BLaER1 (cell line): ENCODE measurements at regions not wholly inside any gene's neighbourhood (a gene's known extent, or its start where the extent isn't known, plus 50 kb on each side); places are given as distances from the start of the nearest gene placed in this dataset.

Experiments
- H3K27ac ChIP-seq: shearing (Covaris generic); formaldehyde crosslinking; 2 replicates; pipeline ENCODE4 v1.8.1; 2022
- H3K27me3 ChIP-seq: shearing (Covaris generic); formaldehyde crosslinking; 2 replicates; pipeline ENCODE4 v1.8.1; 2022
- H3K36me3 ChIP-seq: shearing (Covaris generic); formaldehyde crosslinking; 2 replicates; pipeline ENCODE4 v1.8.1; 2022
- H3K4me1 ChIP-seq: shearing (Covaris generic); formaldehyde crosslinking; 2 replicates; pipeline ENCODE4 v1.8.1; 2022
- H3K4me2 ChIP-seq: shearing (Covaris generic); formaldehyde crosslinking; 2 replicates; pipeline ENCODE4 v1.8.1; 2022
- H3K4me3 ChIP-seq: shearing (Covaris generic); formaldehyde crosslinking; 2 replicates; pipeline ENCODE4 v1.8.1; 2022
- H3K9ac ChIP-seq: shearing (Covaris generic); formaldehyde crosslinking; 2 replicates; pipeline ENCODE4 v1.8.1; 2022
- H3K9me3 ChIP-seq: shearing (Covaris generic); formaldehyde crosslinking; 2 replicates; pipeline ENCODE4 v1.8.1; 2022
- H4K20me1 ChIP-seq: shearing (Covaris generic); formaldehyde crosslinking; 2 replicates; pipeline ENCODE4 v1.8.1; 2022
- Cebpa-rat ChIP-seq: shearing (Covaris generic); IDR thresholded peaks from 2 replicates; pipeline ENCODE4 v1.8.1; 2022

DNA sequence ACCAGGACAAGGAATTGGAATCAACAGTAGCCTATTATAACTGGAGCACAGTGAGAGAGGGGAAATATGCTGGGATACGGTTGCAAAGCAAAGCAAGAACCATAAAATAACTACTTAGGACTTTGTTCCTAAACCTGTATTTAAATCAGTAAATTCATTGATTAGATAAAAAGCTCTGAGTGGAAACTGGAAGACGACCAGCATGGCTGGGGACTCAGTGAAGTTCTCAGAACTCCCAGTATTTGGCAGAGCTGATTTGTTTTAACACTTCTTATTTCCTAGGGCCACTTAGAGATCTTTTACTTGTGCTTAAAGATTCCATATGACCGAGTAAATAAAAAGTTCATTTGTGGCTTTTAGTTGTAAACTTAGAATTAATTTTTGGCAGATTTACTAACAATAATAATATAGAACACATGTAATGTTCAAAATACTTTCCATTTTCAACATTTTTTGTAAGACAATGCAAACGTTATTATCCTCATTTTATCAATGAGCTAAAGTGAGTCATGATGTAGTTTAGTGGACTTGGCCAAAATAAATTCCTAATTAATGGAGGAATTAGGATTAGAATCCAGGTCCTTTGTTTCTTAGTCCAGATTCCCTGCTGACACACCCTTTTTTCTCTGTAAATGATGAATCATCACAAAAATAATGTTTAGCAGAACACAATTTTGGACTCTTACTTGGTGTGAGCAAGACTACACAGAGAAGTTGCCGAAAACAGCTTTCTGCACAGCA, 392.9 kb downstream of the GJA1 start:
- no peak for TF ChIP-seq Cebpa-rat
- H3K27me3 ChIP-seq: no peaks in the 10 kb centered on the region
- H3K27ac ChIP-seq: no peak overlapping the region
- H3K4me3 ChIP-seq: no peak overlapping the region
- H4K20me1 ChIP-seq: no peaks in the 10 kb centered on the region
- no peak overlapping the region for H3K4me2 ChIP-seq
- no peak overlapping the region for H3K9ac ChIP-seq
- no peaks in the 10 kb centered on the region for H3K4me1 ChIP-seq
- no peaks in the 10 kb centered on the region for H3K9me3 ChIP-seq
- H3K36me3 ChIP-seq: no peaks in the 10 kb centered on the region

DNA sequence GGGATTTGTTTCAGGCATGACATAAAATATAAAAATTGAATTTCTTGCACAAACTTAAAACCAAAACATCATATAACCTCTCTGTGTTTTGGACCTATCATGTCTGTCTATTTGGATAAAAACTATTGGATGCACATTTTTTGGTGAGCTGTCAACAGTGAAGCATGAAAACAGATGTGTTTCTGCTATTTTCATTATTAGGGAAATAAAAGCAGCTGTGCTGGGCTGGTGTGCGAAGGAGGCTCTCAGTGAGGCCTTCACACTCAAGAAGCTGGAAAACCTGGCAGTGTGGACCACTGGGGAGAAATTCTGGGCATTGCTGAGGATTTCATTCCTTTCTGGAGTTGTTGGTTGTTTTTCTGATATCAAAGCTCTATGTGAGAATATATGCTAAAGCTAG, 395.3 kb downstream of the GJA1 start:
- no peaks in the 10 kb centered on the region for H3K9me3 ChIP-seq
- H3K9ac ChIP-seq: no peak overlapping the region
- no peak overlapping the region for H3K27ac ChIP-seq
- no peak overlapping the region for H3K4me2 ChIP-seq
- no peaks in the 10 kb centered on the region for H4K20me1 ChIP-seq
- H3K4me3 ChIP-seq: no peak overlapping the region
- H3K36me3 ChIP-seq: no peaks in the 10 kb centered on the region
- no peak for TF ChIP-seq Cebpa-rat
- H3K4me1 ChIP-seq: no peaks in the 10 kb centered on the region
- H3K27me3 ChIP-seq: no peaks in the 10 kb centered on the region

DNA sequence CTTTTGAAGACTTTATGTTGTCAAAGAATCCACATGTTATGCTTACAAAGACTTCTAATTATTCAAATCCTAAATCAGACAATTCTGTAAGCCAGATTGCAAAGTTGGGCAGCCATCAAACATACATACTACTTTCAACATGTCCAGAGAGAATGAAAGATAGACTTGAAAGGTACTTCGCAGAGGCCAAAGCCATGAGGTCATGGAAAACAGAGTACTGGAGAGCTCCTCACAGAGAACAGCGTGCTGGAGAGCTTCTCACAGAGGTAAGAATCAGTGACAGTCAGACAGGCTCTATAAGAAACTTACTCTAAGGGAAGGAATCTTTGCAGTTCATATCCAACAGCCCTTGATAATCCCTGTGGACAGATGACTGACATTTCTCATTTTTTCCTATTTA, 400.2 kb downstream of the GJA1 start:
- peaks cover 17% of the 10 kb centered on the region for H3K4me1 ChIP-seq
- H3K4me2 ChIP-seq: no peak overlapping the region
- no peaks in the 10 kb centered on the region for H3K36me3 ChIP-seq
- TF ChIP-seq Cebpa-rat: no peak
- H3K27me3 ChIP-seq: no peaks in the 10 kb centered on the region
- H4K20me1 ChIP-seq: no peaks in the 10 kb centered on the region
- no peak overlapping the region for H3K9ac ChIP-seq
- no peak overlapping the region for H3K27ac ChIP-seq
- no peaks in the 10 kb centered on the region for H3K9me3 ChIP-seq
- H3K4me3 ChIP-seq: no peak overlapping the region

DNA sequence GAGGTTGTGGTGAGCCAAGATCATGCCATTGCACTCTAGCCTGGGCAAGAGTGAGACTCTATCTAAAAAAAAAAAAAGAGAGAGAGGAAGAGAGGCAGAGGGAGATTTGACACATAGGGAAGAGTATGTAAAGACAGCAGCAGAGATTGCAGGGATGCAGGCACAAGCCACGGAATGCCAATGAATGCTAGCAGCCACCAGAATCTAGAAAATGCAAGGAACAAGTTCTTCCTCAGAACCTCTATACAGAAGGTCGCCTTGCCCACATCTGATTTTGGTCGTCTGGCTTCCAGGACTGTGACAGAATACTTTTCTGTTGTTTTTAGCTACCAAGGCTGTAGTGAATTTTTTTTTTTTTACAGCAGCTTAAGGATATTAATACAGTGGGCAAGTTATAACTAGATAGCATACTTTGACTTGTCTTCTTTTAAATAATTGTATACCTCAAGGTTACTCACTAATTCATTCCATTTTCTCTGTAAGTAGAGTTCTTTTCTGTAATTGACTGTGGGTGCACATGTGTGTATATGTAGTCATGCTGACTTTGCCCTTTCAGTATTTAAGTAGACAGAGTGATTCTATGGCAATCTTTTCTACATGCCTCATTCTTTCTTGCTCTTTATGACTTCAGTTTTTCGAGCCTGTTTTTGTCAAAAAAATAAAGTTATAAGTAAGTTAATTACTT, 402.2 kb downstream of the GJA1 start:
- Histone ChIP-seq H3K9ac (no peak overlapping the region), H3K36me3 (no peaks in the 10 kb centered on the region), H3K4me2 (no peak overlapping the region; the same call in 1 of the 2 replicates), H3K4me3 (no peak overlapping the region), H3K9me3 (no peaks in the 10 kb centered on the region), H3K27ac (no peak overlapping the region), H3K27me3 (no peaks in the 10 kb centered on the region), H3K4me1 (peaks cover 17% of the 10 kb centered on the region), H4K20me1 (no peaks in the 10 kb centered on the region)
- no peak for TF ChIP-seq Cebpa-rat

DNA sequence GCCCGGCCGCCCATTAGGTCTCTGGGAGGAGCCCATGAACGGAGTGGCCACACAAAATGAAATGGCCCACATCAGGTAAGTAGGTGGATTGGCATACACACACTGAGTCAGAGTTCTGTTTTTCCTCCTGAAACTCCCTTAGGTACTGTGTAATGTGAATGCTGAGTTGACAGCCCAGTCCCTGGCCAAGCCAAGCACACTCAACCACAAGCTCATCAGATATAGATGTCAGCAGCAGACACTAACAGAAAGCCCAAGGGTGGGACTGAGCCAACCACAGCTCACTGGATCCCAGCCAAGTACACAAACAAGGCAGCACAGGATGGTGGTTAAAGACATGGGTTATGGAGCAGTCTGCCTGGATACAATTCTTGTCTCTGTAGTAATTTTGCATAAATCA, 403.4 kb downstream of the GJA1 start:
- Histone ChIP-seq H3K27ac (no peak overlapping the region), H3K36me3 (no peaks in the 10 kb centered on the region), H3K9ac (no peak overlapping the region), H3K27me3 (no peaks in the 10 kb centered on the region), H3K9me3 (no peaks in the 10 kb centered on the region), H3K4me2 (peak overlapping the region; percentile 39), H3K4me1 (peaks cover 17% of the 10 kb centered on the region), H4K20me1 (no peaks in the 10 kb centered on the region), H3K4me3 (no peak overlapping the region)
- TF ChIP-seq Cebpa-rat: no peak

DNA sequence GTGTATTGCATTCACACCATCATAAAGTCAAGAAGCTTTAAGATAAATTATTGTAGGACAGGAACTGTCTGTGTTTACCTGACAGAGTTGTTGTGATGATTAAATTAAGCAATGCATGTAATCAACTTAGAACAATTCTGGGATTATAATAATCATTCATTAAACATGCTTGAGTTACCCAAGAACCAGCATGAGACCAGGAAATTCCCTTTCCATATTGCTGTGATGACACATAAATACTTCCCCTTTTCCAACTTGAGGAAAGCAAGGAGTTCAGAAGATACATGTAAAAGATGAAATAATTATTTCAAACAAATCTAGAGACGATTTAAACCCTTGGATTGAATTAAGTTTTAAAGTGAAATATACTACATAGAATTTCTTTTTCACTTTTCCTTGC, 404.4 kb downstream of the GJA1 start:
- H4K20me1 ChIP-seq: no peaks in the 10 kb centered on the region
- H3K4me2 ChIP-seq: no peak overlapping the region
- H3K9me3 ChIP-seq: no peaks in the 10 kb centered on the region
- H3K4me3 ChIP-seq: no peak overlapping the region
- peaks cover 17% of the 10 kb centered on the region for H3K4me1 ChIP-seq
- H3K27ac ChIP-seq: no peak overlapping the region
- TF ChIP-seq Cebpa-rat: no peak
- no peak overlapping the region for H3K9ac ChIP-seq
- no peaks in the 10 kb centered on the region for H3K27me3 ChIP-seq
- H3K36me3 ChIP-seq: no peaks in the 10 kb centered on the region

DNA sequence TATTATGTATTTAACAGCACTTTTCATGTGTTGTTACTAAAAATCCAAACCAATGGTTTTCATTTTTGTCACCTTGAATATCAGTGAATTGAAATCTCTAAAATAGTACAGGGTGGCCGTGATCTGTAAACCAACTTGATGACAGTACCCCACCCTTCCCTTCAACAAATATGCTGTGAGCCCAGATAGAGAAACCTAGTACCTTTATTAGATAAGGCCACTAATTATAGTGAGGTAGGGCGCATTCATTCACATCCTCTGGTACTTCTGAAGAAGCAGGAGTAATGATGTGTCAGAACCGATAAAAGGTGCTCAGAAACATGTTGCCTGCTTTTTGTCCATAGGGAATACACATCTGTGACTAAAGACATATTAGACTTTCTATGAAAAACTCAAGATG, 409.5 kb downstream of the GJA1 start:
- no peak overlapping the region for H3K4me3 ChIP-seq
- TF ChIP-seq Cebpa-rat: no peak
- H3K36me3 ChIP-seq: no peaks in the 10 kb centered on the region

DNA sequence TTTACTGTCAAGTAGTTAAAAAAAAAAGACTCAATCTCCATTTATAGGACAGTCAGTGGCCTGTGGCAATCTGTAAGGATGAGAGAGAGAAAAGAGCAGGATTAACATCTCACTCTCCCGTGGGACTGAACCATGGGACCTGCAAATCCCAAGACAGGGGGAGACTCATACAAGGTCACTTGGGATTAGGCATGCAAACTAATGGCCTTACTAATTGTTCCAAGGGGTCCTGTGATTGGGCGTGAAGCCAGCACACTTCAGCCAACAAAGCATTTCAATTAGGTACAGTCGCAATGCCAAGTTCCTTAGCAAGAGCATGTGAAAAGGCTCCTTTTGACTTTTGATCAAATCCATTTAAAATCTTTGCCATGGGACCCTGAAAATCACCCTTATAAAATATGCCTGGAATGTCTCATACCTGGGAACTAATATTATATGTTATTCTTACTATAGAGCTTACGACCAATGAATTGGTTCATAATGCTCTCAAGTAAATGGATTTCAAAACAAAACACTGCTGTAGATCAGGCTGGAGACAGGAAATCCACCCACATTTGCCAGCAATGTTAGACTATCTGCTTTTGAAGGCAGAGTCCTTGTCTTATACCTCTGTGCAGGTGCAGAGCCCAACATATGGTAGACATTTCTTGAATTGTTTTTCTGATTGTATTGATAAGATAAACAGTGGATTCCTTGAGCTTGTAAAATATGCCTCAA, 412.5 kb downstream of the GJA1 start:
- TF ChIP-seq Cebpa-rat: no peak
- H3K9me3 ChIP-seq: no peaks in the 10 kb centered on the region
- no peaks in the 10 kb centered on the region for H3K36me3 ChIP-seq
- no peak overlapping the region for H3K4me3 ChIP-seq
- no peak overlapping the region for H3K9ac ChIP-seq
- no peak overlapping the region for H3K27ac ChIP-seq
- 0 out of 2 replicates have a peak, but pooled peaks cover 13% of the 10 kb centered on the region for H3K4me1 ChIP-seq
- no peaks in the 10 kb centered on the region for H3K27me3 ChIP-seq
- 0 out of 2 replicates have a peak overlapping the region, but pooled peaks have one; percentile 3 for H3K4me2 ChIP-seq
- no peaks in the 10 kb centered on the region for H4K20me1 ChIP-seq

More for the DNA sequence above, 409.5 kb downstream of the GJA1 start:
- Histone ChIP-seq H3K4me2 (no peak overlapping the region), H3K27me3 (no peaks in the 10 kb centered on the region), H3K9me3 (no peaks in the 10 kb centered on the region), H3K4me1 (0 out of 2 replicates have a peak, but pooled peaks cover 13% of the 10 kb centered on the region), H3K27ac (no peak overlapping the region), H3K9ac (no peak overlapping the region), H4K20me1 (no peaks in the 10 kb centered on the region)

DNA sequence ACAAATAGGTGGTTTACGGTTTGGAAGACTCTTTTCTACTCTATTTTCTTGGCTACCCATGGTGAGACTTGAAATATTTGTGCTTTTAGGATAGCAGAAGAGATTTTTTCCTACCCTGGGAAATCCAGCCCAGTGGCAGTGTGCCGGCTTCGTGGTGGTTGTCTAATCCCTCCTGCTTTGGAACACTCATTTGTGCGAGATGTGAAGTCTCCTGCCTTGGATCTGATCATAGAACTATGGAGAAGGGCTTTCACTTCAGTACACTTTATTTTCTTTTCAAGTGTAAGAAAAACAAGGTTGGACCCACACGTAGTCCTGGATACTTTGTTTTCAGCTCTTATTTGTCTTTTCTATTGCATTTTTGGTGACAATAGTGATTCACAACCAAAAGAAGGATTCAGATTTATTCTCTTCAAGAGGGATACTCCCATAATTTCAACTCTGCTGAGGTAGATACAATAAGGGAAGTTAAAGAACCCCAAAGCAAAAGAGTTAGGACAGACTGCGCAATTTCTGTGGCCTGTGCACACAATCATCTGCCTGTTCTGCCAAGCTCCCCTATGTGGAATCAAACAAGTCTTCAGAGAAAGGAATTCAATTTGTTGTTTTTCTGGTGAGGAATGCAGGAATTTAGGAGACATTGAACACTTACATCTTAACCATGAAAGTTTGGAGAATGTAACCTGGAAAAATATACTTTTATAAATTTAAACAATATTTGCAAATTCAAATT, 413.2 kb downstream of the GJA1 start:
- no peaks in the 10 kb centered on the region for H4K20me1 ChIP-seq
- H3K9me3 ChIP-seq: no peaks in the 10 kb centered on the region
- H3K27me3 ChIP-seq: no peaks in the 10 kb centered on the region
- no peak overlapping the region for H3K27ac ChIP-seq
- H3K9ac ChIP-seq: no peak overlapping the region
- TF ChIP-seq Cebpa-rat: no peak
- 0 out of 2 replicates have a peak, but pooled peaks cover 13% of the 10 kb centered on the region for H3K4me1 ChIP-seq
- H3K4me3 ChIP-seq: no peak overlapping the region
- no peaks in the 10 kb centered on the region for H3K36me3 ChIP-seq
- H3K4me2 ChIP-seq: no peak overlapping the region
